C4-2B (cell line): ENCODE measurements at regions not wholly inside any gene's neighbourhood (a gene's known extent, or its start where the extent isn't known, plus 50 kb on each side); places are given as distances from the start of the nearest gene placed in this dataset.

Experiments used
- ZFX ChIP-seq: fragments of 450-650 bp; IDR thresholded peaks from 2 replicates; pipeline ENCODE4 v1.6.1; 2017
- TF ChIP-seq, protein P1 (sequence below): fragments of 450-650 bp; conservative IDR thresholded peaks from 2 replicates; pipeline ENCODE4 v1.5.1; 2017; ENCODE audit warnings: mild to moderate bottlenecking

DNA sequence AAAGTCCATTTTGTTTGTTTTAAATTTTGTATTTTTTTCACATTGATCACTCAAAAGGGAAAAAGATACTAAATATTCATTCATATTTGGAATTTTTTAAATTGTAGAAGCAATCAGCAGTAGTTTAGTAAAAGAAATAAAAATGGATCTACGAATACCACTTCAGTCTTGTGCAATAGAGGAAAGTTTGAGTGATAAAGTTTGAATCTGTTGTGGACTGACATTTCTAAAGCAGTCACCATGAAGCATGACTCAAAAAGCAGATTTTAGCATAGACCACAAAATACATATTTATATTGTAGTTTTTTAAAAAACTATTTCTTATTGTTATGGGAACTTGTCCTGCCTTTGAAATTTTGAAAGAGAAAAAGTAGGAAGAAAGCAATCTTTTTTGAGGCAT lies 520.5 kb upstream of the ZEB2 start:
- TF ChIP-seq, protein P1, sequence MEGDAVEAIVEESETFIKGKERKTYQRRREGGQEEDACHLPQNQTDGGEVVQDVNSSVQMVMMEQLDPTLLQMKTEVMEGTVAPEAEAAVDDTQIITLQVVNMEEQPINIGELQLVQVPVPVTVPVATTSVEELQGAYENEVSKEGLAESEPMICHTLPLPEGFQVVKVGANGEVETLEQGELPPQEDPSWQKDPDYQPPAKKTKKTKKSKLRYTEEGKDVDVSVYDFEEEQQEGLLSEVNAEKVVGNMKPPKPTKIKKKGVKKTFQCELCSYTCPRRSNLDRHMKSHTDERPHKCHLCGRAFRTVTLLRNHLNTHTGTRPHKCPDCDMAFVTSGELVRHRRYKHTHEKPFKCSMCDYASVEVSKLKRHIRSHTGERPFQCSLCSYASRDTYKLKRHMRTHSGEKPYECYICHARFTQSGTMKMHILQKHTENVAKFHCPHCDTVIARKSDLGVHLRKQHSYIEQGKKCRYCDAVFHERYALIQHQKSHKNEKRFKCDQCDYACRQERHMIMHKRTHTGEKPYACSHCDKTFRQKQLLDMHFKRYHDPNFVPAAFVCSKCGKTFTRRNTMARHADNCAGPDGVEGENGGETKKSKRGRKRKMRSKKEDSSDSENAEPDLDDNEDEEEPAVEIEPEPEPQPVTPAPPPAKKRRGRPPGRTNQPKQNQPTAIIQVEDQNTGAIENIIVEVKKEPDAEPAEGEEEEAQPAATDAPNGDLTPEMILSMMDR: no peak
- no peak for TF ChIP-seq ZFX
